ENCODE measurements at regions not wholly inside any gene's neighbourhood (a gene's known extent, or its start where the extent isn't known, plus 50 kb on each side); places are given as distances from the start of the nearest gene placed in this dataset.

DNA sequence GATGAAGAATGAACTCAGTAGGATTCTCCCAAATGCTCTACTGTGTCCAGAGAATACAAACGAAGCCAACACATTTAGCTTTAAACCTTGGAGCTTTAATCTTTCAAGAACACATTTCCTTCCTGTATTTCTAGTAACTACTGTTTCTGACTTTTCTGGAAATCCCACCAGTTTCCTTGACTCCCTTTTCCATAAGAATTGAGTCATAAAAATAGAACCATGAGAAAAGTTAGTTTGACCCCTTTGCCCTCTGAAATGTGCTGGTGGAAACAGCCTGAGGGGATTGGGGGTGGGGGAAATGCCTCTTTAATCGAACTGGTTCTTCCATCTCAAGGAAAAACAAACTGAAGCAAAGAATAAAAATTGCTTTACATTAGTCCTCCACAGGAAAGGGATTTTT, 123.9 kb downstream of the TMEM17 start:
- TF ChIP-seq POLR2A (IDR thresholded peaks at IDR 0.05; ENCODE audit: low read depth, low read length) (no peak), TAF1 (IDR thresholded peaks at IDR 0.05; ENCODE audit: borderline replicate concordance, low read depth, low read length) (no peak), POLR2AphosphoS5 (IDR thresholded peaks at IDR 0.05; ENCODE audit: low read depth, low read length) (no peak)
